Thyroid gland (tissue), 4 donors: ENCODE measurements at regions not wholly inside any gene's neighbourhood (a gene's known extent, or its start where the extent isn't known, plus 50 kb on each side); places are given as distances from the start of the nearest gene placed in this dataset.

Experiments used
- DNase-seq, 2 donors: peaks; one replicate each; pipeline ENCODE4 v3.0.0-alpha.2; 2019
- H3K27ac ChIP-seq, 3 donors: fragments of 200-600 bp; sonication (generic); 1 replicate in 2 of 3; 2 replicates in 1 of 3; pipeline ENCODE4 v1.5.1; 2016 to 2019; ENCODE audit warnings: mild to moderate bottlenecking in 1 of 3, moderate library complexity in 1 of 3
- H3K27me3 ChIP-seq: fragments of 200-600 bp; sonication (generic); one replicate; pipeline ENCODE4 v1.5.1; 2019
- H3K36me3 ChIP-seq, 2 donors: fragments of 200-600 bp; sonication (generic); one replicate each; pipeline ENCODE4 v1.5.1; 2016 to 2019
- H3K4me1 ChIP-seq, 2 donors: fragments of 200-600 bp; sonication (generic); one replicate each; pipeline ENCODE4 v1.5.1; 2017 to 2019
- H3K4me3 ChIP-seq, 3 donors: fragments of 200-600 bp; sonication (generic); replicated peaks in 1 of 3; 1 replicate in 2 of 3; 2 replicates in 1 of 3; pipeline ENCODE4 v1.5.1; 2016; ENCODE audit warnings: mild to moderate bottlenecking in 1 of 3
- H3K9me3 ChIP-seq: fragments of 200-600 bp; sonication (generic); one replicate; pipeline ENCODE4 v1.5.1; 2017
- CTCF ChIP-seq, 6 experiments: fragments of 200-600 bp in 3 of 6; fragments of 450-650 bp in 3 of 6; sonication (generic) in 3 of 6; IDR thresholded peaks; one replicate each; pipeline ENCODE4 v1.5.1; 2016 to 2019; ENCODE audit warnings: antibody characterized with exemption in 6 of 6, mild to moderate bottlenecking in 2 of 6, inconsistent platforms in 1 of 6, moderate library complexity in 1 of 6
- POLR2A ChIP-seq, 2 donors: fragments of 450-650 bp; IDR thresholded peaks; one replicate each; pipeline ENCODE4 v1.6.1; 2017; ENCODE audit warnings: antibody characterized with exemption in 2 of 2, mild to moderate bottlenecking in 2 of 2, moderate library complexity in 1 of 2
- WGBS, 2 donors: methylation state at CpG; one replicate each; pipeline ENCODE4 v1.1.5; 2017; 5-methylcytosine and 5-hydroxymethylcytosine counted together
- intact Hi-C: fragments of 100-400 bp; cut with DNase I; formaldehyde crosslinking; loops from one replicate; pipeline ENCODE4 v1.15.1; 2023

DNA sequence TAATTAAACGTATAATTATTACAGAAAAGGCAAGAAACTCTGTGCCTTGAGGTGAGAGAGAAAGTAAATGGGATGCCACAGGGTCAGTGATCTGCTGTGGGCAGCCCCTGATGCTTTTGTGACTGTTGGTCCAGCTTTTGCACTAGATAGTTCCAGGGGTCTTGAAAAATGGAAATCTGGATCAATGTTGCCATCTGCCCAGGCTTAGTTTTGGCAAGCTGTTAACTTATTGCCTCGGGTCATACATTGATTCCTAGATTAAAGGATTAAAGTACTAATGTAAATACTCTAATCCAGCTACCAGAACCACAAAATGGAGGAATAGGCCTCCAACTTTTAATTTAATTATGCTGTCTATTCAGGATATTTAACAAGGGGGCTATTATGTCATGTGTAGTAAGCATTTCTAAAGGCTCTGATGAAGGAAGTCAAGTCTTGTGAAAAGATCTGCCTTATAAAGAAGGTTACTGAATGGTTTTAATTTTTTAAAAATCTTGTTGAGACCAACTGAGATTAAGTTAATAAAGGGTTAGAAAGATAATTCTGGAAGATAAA, 376.0 kb upstream of the HS3ST5 start:
- H3K4me3 ChIP-seq = no peak overlapping the region
- 78 to 80% methylated on average over 2 of the region's 2 CpGs for WGBS, 2 donors
- TF ChIP-seq POLR2A (IDR thresholded peaks at IDR 0.05) (no peak), CTCF (IDR thresholded peaks at IDR 0.05) (no peak)
- H3K27me3 ChIP-seq = no peaks in the 10 kb centered on the region
- H3K36me3 ChIP-seq = no peaks in the 10 kb centered on the region
- no peaks in the 10 kb centered on the region for H3K4me1 ChIP-seq
- DNase-seq = no peak
- intact Hi-C loops = no loop called here
- H3K9me3 ChIP-seq = no peaks in the 10 kb centered on the region
- H3K27ac ChIP-seq = no peak overlapping the region

GRCh38 chr6:114718186-114718585, 375.4 kb upstream of the HS3ST5 start:
- H3K4me1 ChIP-seq = no peaks in the 10 kb centered on the region
- intact Hi-C loops = no loop called here

DNA sequence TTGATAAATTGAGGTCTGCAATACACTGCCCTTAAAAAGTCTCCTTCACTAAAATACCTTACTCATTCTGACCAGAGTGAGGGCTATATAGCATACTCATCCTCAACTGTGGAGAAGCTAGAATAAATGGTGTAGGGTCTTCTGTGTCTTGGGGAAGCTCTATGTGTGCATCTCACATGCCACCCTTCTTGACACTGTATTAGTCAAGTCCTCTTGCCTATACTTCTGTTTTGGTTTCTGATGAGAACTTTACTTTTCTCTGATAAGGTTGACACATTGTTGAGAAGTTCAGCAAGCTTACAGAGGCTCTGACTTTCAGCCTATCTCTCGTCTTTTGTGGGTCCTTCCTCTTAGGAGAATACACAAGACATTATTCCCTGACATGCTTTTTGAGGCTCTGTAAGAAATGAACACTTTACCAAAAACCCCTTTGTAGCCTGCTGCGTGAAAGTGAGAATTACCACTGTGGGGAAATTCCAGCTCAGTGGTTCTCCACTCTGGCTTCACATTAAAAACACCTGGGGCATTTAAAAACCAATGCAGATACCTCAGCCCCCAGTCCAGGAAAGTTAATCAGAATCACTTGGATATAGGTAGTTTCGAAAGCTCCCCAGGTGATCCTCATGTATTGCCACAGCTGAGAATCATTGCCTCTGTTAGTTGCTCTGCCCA, 372.1 kb upstream of the HS3ST5 start:
- no peaks in the 10 kb centered on the region for H3K36me3 ChIP-seq
- intact Hi-C loops = no loop called here
- H3K4me3 ChIP-seq = no peak overlapping the region
- H3K4me1 ChIP-seq = no peaks in the 10 kb centered on the region
- TF ChIP-seq CTCF (IDR thresholded peaks at IDR 0.05) (no peak), POLR2A (IDR thresholded peaks at IDR 0.05) (no peak)
- H3K27me3 ChIP-seq = no peaks in the 10 kb centered on the region
- no peaks in the 10 kb centered on the region for H3K9me3 ChIP-seq
- no peak for DNase-seq
- WGBS, 2 donors = 76 to 80% methylated on average over 3 of the region's 3 CpGs
- no peak overlapping the region for H3K27ac ChIP-seq

More at GRCh38 chr6:114718186-114718585, 375.4 kb upstream of the HS3ST5 start:
- Histone ChIP-seq H3K27ac (no peak overlapping the region), H3K4me3 (no peak overlapping the region), H3K9me3 (no peaks in the 10 kb centered on the region), H3K36me3 (no peaks in the 10 kb centered on the region), H3K27me3 (no peaks in the 10 kb centered on the region)
- WGBS, 2 donors = 36 to 42% methylated on average over 3 of the region's 3 CpGs
- no peak for TF ChIP-seq CTCF (IDR thresholded peaks at IDR 0.05)
- no peak for TF ChIP-seq POLR2A (IDR thresholded peaks at IDR 0.05)
- DNase-seq = no peak

GRCh38 chr6:114713690-114714089, 370.9 kb upstream of the HS3ST5 start:
- DNase-seq = no peak
- no peaks in the 10 kb centered on the region for H3K36me3 ChIP-seq
- no peaks in the 10 kb centered on the region for H3K27me3 ChIP-seq
- H3K27ac ChIP-seq = no peak overlapping the region
- no peak overlapping the region for H3K4me3 ChIP-seq
- WGBS, 2 donors = 78 to 87% methylated on average over 2 of the region's 2 CpGs
- TF ChIP-seq CTCF (IDR thresholded peaks at IDR 0.05) (no peak), POLR2A (IDR thresholded peaks at IDR 0.05) (no peak)
- no peaks in the 10 kb centered on the region for H3K9me3 ChIP-seq
- intact Hi-C loops = no loop called here
- no peaks in the 10 kb centered on the region for H3K4me1 ChIP-seq

GRCh38 chr6:114712129-114712662, 369.4 kb upstream of the HS3ST5 start:
- TF ChIP-seq POLR2A (IDR thresholded peaks at IDR 0.05) (no peak), CTCF (IDR thresholded peaks at IDR 0.05) (no peak)
- H3K4me3 ChIP-seq = no peak overlapping the region
- H3K9me3 ChIP-seq = no peaks in the 10 kb centered on the region
- H3K27ac ChIP-seq = no peak overlapping the region
- no peaks in the 10 kb centered on the region for H3K27me3 ChIP-seq
- H3K4me1 ChIP-seq = no peaks in the 10 kb centered on the region
- intact Hi-C loops = no loop called here
- no peak for DNase-seq
- WGBS, 2 donors = 97 to 100% methylated on average over 1 of the region's 1 CpG
- H3K36me3 ChIP-seq = no peaks in the 10 kb centered on the region
